ENCODE measurements at regions not wholly inside any gene's neighbourhood (a gene's known extent, or its start where the extent isn't known, plus 50 kb on each side); places are given as distances from the start of the nearest gene placed in this dataset.
A peak's percentile ranks its signal among the peaks of the same experiment; 100 is the strongest.

- DNase-seq (ENCODE audit: extremely low read depth in 1 of 11, low read depth in 9 of 11, low spot score in 4 of 11), result no peak
Observed at GRCh38 chr4:20351360-20352162, 99.9 kb downstream of the SLIT2 start.

GRCh38 chr4:20352163-20352431 lies 100.4 kb downstream of the SLIT2 start:
- DNase-seq (ENCODE audit: extremely low read depth in 1 of 11, low read depth in 9 of 11, low spot score in 4 of 11), result no peak

- no peak for DNase-seq (ENCODE audit: extremely low read depth in 1 of 11, low read depth in 9 of 11, low spot score in 4 of 11)
Observed at GRCh38 chr4:20353646-20354045, 101.9 kb downstream of the SLIT2 start.

GRCh38 chr4:20354120-20354519 lies 102.4 kb downstream of the SLIT2 start:
- peak in 1 of 11 donors; percentile 14 for DNase-seq (ENCODE audit: extremely low read depth in 1 of 11, low read depth in 9 of 11, low spot score in 4 of 11)

GRCh38 chr4:20356565-20356964 lies 104.9 kb downstream of the SLIT2 start:
- DNase-seq (ENCODE audit: extremely low read depth in 1 of 11, low read depth in 9 of 11, low spot score in 4 of 11), result peak in 5 of 11 donors; percentile 28 to 43 (median 42)

- no peak for DNase-seq (ENCODE audit: extremely low read depth in 1 of 11, low read depth in 9 of 11, low spot score in 4 of 11)
Observed at GRCh38 chr4:20358110-20358509, 106.4 kb downstream of the SLIT2 start.

GRCh38 chr4:20359692-20360091 lies 108.0 kb downstream of the SLIT2 start:
- DNase-seq (ENCODE audit: extremely low read depth in 1 of 11, low read depth in 9 of 11, low spot score in 4 of 11), result no peak

GRCh38 chr4:20362148-20362547 lies 110.4 kb downstream of the SLIT2 start:
- no peak for DNase-seq (ENCODE audit: extremely low read depth in 1 of 11, low read depth in 9 of 11, low spot score in 4 of 11)

GRCh38 chr4:20364969-20365368 lies 113.3 kb downstream of the SLIT2 start:
- no peak for DNase-seq (ENCODE audit: extremely low read depth in 1 of 11, low read depth in 9 of 11, low spot score in 4 of 11)

- DNase-seq (ENCODE audit: extremely low read depth in 1 of 11, low read depth in 9 of 11, low spot score in 4 of 11), result no peak
Observed at GRCh38 chr4:20367446-20367845, 115.7 kb downstream of the SLIT2 start.

- DNase-seq (ENCODE audit: extremely low read depth in 1 of 11, low read depth in 9 of 11, low spot score in 4 of 11), result no peak
Observed at GRCh38 chr4:20368926-20369325, 117.2 kb downstream of the SLIT2 start.

GRCh38 chr4:20370274-20370673 lies 118.6 kb downstream of the SLIT2 start:
- DNase-seq (ENCODE audit: extremely low read depth in 1 of 11, low read depth in 9 of 11, low spot score in 4 of 11), result no peak

GRCh38 chr4:20376070-20376469 lies 124.4 kb downstream of the SLIT2 start:
- DNase-seq (ENCODE audit: extremely low read depth in 1 of 11, low read depth in 9 of 11, low spot score in 4 of 11), result no peak

- no peak for DNase-seq (ENCODE audit: extremely low read depth in 1 of 11, low read depth in 9 of 11, low spot score in 4 of 11)
Observed at GRCh38 chr4:20378181-20378580, 126.5 kb downstream of the SLIT2 start.

GRCh38 chr4:20381005-20381404 lies 129.3 kb downstream of the SLIT2 start:
- no peak for DNase-seq (ENCODE audit: extremely low read depth in 1 of 11, low read depth in 9 of 11, low spot score in 4 of 11)

GRCh38 chr4:20383283-20383682 lies 131.6 kb downstream of the SLIT2 start:
- DNase-seq (ENCODE audit: extremely low read depth in 1 of 11, low read depth in 9 of 11, low spot score in 4 of 11), result no peak

GRCh38 chr4:20383969-20384368 lies 132.3 kb downstream of the SLIT2 start:
- DNase-seq (ENCODE audit: extremely low read depth in 1 of 11, low read depth in 9 of 11, low spot score in 4 of 11), result no peak

- DNase-seq (ENCODE audit: extremely low read depth in 1 of 11, low read depth in 9 of 11, low spot score in 4 of 11), result no peak
Observed at GRCh38 chr4:20384456-20384855, 132.8 kb downstream of the SLIT2 start.

GRCh38 chr4:20386001-20386740 lies 134.5 kb downstream of the SLIT2 start:
- no peak for DNase-seq (ENCODE audit: extremely low read depth in 1 of 11, low read depth in 9 of 11, low spot score in 4 of 11)

- DNase-seq (ENCODE audit: extremely low read depth in 1 of 11, low read depth in 9 of 11, low spot score in 4 of 11), result peak in 2 of 11 donors; percentile 20 to 32
Observed at GRCh38 chr4:20386906-20387305, 135.2 kb downstream of the SLIT2 start.

GRCh38 chr4:20391198-20391597 lies 139.5 kb downstream of the SLIT2 start:
- no peak for DNase-seq (ENCODE audit: extremely low read depth in 1 of 11, low read depth in 9 of 11, low spot score in 4 of 11)

Data from renal cortex interstitium (tissue), 11 donors.